Duodenal mucosa (tissue), 2 donors: ENCODE measurements at regions not wholly inside any gene's neighbourhood (a gene's known extent, or its start where the extent isn't known, plus 50 kb on each side); places are given as distances from the start of the nearest gene placed in this dataset.
"Not testable (repeated sequence)": the region's sequence is repeated elsewhere in the genome, so short reads cannot be mapped to it uniquely, and the experiment has no call there.

ENCODE experiments used
- H3K27ac ChIP-seq: one replicate; pipeline ENCODE4 v1.7.0; 2013; ENCODE audit warnings: low read depth, low read length
- H3K27me3 ChIP-seq, 2 donors: one replicate each; pipeline ENCODE4 v1.7.0; 2013; ENCODE audit warnings: low read length in 2 of 2, control low read depth in 1 of 2; ENCODE audit not compliant: insufficient read depth in 2 of 2, control insufficient read depth in 1 of 2
- H3K36me3 ChIP-seq, 2 donors: one replicate each; pipeline ENCODE4 v1.7.0; 2013; ENCODE audit warnings: low read length in 2 of 2, control low read depth in 1 of 2; ENCODE audit not compliant: insufficient read depth in 2 of 2, control insufficient read depth in 1 of 2
- H3K4me1 ChIP-seq, 2 donors: one replicate each; pipeline ENCODE4 v1.7.0; 2013; ENCODE audit warnings: low read length in 2 of 2, control low read depth in 1 of 2; ENCODE audit not compliant: insufficient read depth in 2 of 2, control insufficient read depth in 1 of 2
- H3K4me3 ChIP-seq, 2 donors: one replicate each; pipeline ENCODE4 v1.7.0; 2013; ENCODE audit warnings: low read length in 2 of 2, low read depth in 1 of 2
- H3K9ac ChIP-seq, 2 donors: one replicate each; pipeline ENCODE4 v1.7.0; 2013; ENCODE audit warnings: low read length in 2 of 2, low read depth in 1 of 2
- H3K9me3 ChIP-seq, 2 donors: one replicate each; pipeline ENCODE4 v1.7.0; 2013; ENCODE audit warnings: low read length in 2 of 2, control low read depth in 1 of 2; ENCODE audit not compliant: control insufficient read depth in 1 of 2

- H3K9me3 ChIP-seq, result no peaks in the 10 kb centered on the region
- no peak overlapping the region for H3K9ac ChIP-seq
- no peaks in the 10 kb centered on the region for H3K36me3 ChIP-seq
- no peaks in the 10 kb centered on the region for H3K4me1 ChIP-seq
- no peak overlapping the region for H3K27ac ChIP-seq
- H3K4me3 ChIP-seq, result no peak overlapping the region
- no peaks in the 10 kb centered on the region for H3K27me3 ChIP-seq
Measured at GRCh38 chr2:234395891-234396420, 100.9 kb downstream of the ARL4C start.

DNA sequence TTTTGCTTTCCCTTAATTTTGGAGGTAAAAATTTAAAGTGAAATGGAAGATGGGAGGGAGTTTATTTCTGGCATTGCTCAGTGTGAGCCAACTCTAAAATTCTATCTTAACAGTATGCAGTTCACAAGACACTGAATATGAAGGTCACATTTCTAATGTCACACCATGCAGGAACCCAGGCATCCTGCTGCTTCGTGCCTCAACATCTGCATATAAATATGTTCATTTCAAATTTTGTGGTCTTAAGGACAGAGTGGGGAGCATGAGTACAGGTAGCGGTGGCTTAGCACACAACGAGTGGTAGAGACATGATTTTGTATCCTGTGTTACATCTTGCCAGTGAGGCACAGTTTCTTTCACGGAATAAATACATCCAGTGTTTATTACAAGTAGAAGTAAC, 102.4 kb downstream of the ARL4C start:
- H3K9ac ChIP-seq, result no peak overlapping the region
- no peaks in the 10 kb centered on the region for H3K9me3 ChIP-seq
- no peak overlapping the region for H3K27ac ChIP-seq
- H3K36me3 ChIP-seq, result no peaks in the 10 kb centered on the region
- H3K4me3 ChIP-seq, result no peak overlapping the region
- no peaks in the 10 kb centered on the region for H3K4me1 ChIP-seq
- no peaks in the 10 kb centered on the region for H3K27me3 ChIP-seq

- H3K4me1 ChIP-seq, result no peaks in the 10 kb centered on the region
- H3K9ac ChIP-seq, result no peak overlapping the region
- no peaks in the 10 kb centered on the region for H3K9me3 ChIP-seq
- H3K4me3 ChIP-seq, result no peak overlapping the region
- H3K36me3 ChIP-seq, result no peaks in the 10 kb centered on the region
- H3K27me3 ChIP-seq, result no peaks in the 10 kb centered on the region
- no peak overlapping the region for H3K27ac ChIP-seq
Measured at GRCh38 chr2:234393354-234393753, 103.5 kb downstream of the ARL4C start.

GRCh38 chr2:234392041-234392615, 104.8 kb downstream of the ARL4C start:
- no peak overlapping the region for H3K4me3 ChIP-seq
- no peaks in the 10 kb centered on the region for H3K9me3 ChIP-seq
- no peaks in the 10 kb centered on the region for H3K4me1 ChIP-seq
- no peaks in the 10 kb centered on the region for H3K27me3 ChIP-seq
- no peak overlapping the region for H3K9ac ChIP-seq
- no peak overlapping the region for H3K27ac ChIP-seq
- H3K36me3 ChIP-seq, result no peaks in the 10 kb centered on the region

- H3K9me3 ChIP-seq, result no peaks in the 10 kb centered on the region
- H3K36me3 ChIP-seq, result no peaks in the 10 kb centered on the region
- H3K27ac ChIP-seq, result no peak overlapping the region
- H3K4me1 ChIP-seq, result no peaks in the 10 kb centered on the region
- no peak overlapping the region for H3K4me3 ChIP-seq
- H3K9ac ChIP-seq, result no peak overlapping the region
- H3K27me3 ChIP-seq, result no peaks in the 10 kb centered on the region
Measured at GRCh38 chr2:234391625-234392024, 105.3 kb downstream of the ARL4C start.

DNA sequence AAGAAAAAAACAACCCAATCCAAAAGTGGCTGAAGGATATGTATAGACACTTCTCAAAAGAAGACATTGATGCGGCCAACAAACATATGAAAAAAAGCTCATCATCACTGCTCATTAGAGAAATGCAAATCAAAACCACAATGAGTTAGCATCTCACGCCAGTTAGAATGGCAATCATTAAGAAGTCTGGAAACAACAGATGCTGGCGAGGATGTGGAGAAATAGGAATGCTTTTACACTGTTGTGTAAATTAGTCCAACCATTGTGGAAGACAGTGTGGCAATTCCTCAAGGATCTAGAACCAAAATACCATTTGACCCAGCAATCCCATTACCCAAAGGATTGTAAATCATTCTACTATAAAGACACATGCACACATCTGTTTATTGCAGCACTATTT, 107.2 kb downstream of the ARL4C start:
- H3K9me3 ChIP-seq, H3K27ac ChIP-seq, H3K9ac ChIP-seq, H3K4me1 ChIP-seq, H3K27me3 ChIP-seq, H3K4me3 ChIP-seq, H3K36me3 ChIP-seq: not testable (repeated sequence)

DNA sequence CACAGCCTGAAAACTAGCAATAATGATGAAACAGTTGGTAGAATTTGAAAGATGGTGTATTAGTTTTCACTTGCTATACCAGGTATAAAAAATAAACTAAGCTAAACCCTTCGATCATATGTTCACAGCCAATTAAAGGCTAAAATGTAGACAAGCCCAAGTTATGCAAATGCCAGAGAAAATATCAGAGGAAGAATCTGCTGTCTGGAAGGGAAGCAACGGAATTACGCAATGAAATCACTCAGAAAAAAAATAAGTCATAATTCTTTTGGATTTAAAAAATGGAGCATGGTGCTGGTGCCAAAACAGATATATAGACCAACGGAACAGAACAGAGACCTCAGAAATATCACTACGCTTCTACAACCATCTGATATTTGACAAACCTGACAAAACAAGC, 108.3 kb downstream of the ARL4C start:
- Histone ChIP-seq H3K9me3 (no peaks in the 10 kb centered on the region), H3K27ac (no peak overlapping the region), H3K9ac (no peak overlapping the region), H3K4me3 (no peak overlapping the region), H3K36me3 (no peaks in the 10 kb centered on the region), H3K27me3 (no peaks in the 10 kb centered on the region), H3K4me1 (no peaks in the 10 kb centered on the region)

DNA sequence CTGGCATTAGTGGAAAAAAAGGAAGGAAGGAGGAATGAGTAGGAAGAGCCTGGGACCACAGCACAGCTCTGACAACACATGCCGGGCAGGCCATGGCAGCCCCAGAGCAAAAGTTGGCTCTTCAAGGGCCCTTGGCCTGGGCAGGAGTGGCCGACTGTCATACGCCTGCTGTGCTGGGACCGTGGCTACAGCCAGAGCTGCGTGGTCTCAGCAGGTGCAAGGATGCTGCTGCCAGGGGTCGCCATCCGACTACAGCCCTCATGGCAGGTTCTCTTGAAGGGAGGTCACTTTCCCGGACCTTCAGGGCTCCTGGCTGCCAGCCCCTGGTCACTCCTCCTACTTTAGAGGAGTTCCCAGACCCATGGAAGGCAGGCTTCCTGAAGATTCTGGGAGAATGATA, 109.9 kb downstream of the ARL4C start:
- H3K9ac ChIP-seq, result no peak overlapping the region
- no peak overlapping the region for H3K4me3 ChIP-seq
- no peaks in the 10 kb centered on the region for H3K27me3 ChIP-seq
- H3K27ac ChIP-seq, result no peak overlapping the region
- no peaks in the 10 kb centered on the region for H3K9me3 ChIP-seq
- no peaks in the 10 kb centered on the region for H3K4me1 ChIP-seq
- no peaks in the 10 kb centered on the region for H3K36me3 ChIP-seq

GRCh38 chr2:234382131-234382530, 114.8 kb downstream of the ARL4C start:
- H3K36me3 ChIP-seq, result no peaks in the 10 kb centered on the region
- no peaks in the 10 kb centered on the region for H3K27me3 ChIP-seq
- H3K9me3 ChIP-seq, result no peaks in the 10 kb centered on the region

GRCh38 chr2:234378958-234379357, 117.9 kb downstream of the ARL4C start:
- H3K36me3 ChIP-seq, H3K4me3 ChIP-seq, H3K27ac ChIP-seq, H3K4me1 ChIP-seq, H3K9ac ChIP-seq, H3K27me3 ChIP-seq, H3K9me3 ChIP-seq: not testable (repeated sequence)

More at GRCh38 chr2:234382131-234382530, 114.8 kb downstream of the ARL4C start:
- Histone ChIP-seq H3K4me1 (no peaks in the 10 kb centered on the region), H3K9ac (no peak overlapping the region), H3K27ac (no peak overlapping the region), H3K4me3 (no peak overlapping the region)

- no peak overlapping the region for H3K27ac ChIP-seq
- no peak overlapping the region for H3K9ac ChIP-seq
- peaks cover 0 to 2% of the 10 kb centered on the region in 2 donors for H3K27me3 ChIP-seq
- no peaks in the 10 kb centered on the region for H3K4me1 ChIP-seq
- no peaks in the 10 kb centered on the region for H3K9me3 ChIP-seq
- H3K4me3 ChIP-seq, result no peak overlapping the region
- no peaks in the 10 kb centered on the region for H3K36me3 ChIP-seq
Measured at GRCh38 chr2:234378440-234378839, 118.4 kb downstream of the ARL4C start.
